ENCODE measurements at regions not wholly inside any gene's neighbourhood (a gene's known extent, or its start where the extent isn't known, plus 50 kb on each side); places are given as distances from the start of the nearest gene placed in this dataset.

- WGBS = 100% methylated on average over 1 of the region's 3 CpGs
- Histone ChIP-seq H3K4me3 (ENCODE audit: low read length) (no peak overlapping the region), H3K27ac (ENCODE audit: low read depth, low read length) (no peak overlapping the region), H3K9ac (ENCODE audit: low read depth, low read length) (no peak overlapping the region), H3K36me3 (ENCODE audit: insufficient read depth, low read length) (no peaks in the 10 kb centered on the region), H3K27me3 (ENCODE audit: insufficient read depth, low read length) (no peaks in the 10 kb centered on the region), H3K9me3 (ENCODE audit: insufficient read depth, low read depth, low read length) (no peaks in the 10 kb centered on the region), H3K4me1 (ENCODE audit: insufficient read depth, low read length) (no peaks in the 10 kb centered on the region)
Observed at GRCh38 chr2:196379600-196379999, 208.2 kb upstream of the STK17B start.

GRCh38 chr2:196380098-196380497, 208.7 kb upstream of the STK17B start:
- no peak overlapping the region for H3K9ac ChIP-seq (ENCODE audit: low read depth, low read length)
- no peaks in the 10 kb centered on the region for H3K4me1 ChIP-seq (ENCODE audit: insufficient read depth, low read length)
- H3K36me3 ChIP-seq (ENCODE audit: insufficient read depth, low read length) = no peaks in the 10 kb centered on the region
- WGBS = 100% methylated on average over 1 of the region's 1 CpG
- no peaks in the 10 kb centered on the region for H3K27me3 ChIP-seq (ENCODE audit: insufficient read depth, low read length)
- H3K4me3 ChIP-seq (ENCODE audit: low read length) = no peak overlapping the region
- no peaks in the 10 kb centered on the region for H3K9me3 ChIP-seq (ENCODE audit: insufficient read depth, low read depth, low read length)
- H3K27ac ChIP-seq (ENCODE audit: low read depth, low read length) = no peak overlapping the region

- 94% methylated on average over 3 of the region's 3 CpGs for WGBS
- Histone ChIP-seq H3K27me3 (ENCODE audit: insufficient read depth, low read length) (no peaks in the 10 kb centered on the region), H3K9me3 (ENCODE audit: insufficient read depth, low read depth, low read length) (no peaks in the 10 kb centered on the region), H3K36me3 (ENCODE audit: insufficient read depth, low read length) (no peaks in the 10 kb centered on the region), H3K4me1 (ENCODE audit: insufficient read depth, low read length) (no peaks in the 10 kb centered on the region), H3K4me3 (ENCODE audit: low read length) (no peak overlapping the region), H3K9ac (ENCODE audit: low read depth, low read length) (no peak overlapping the region), H3K27ac (ENCODE audit: low read depth, low read length) (no peak overlapping the region)
Observed at GRCh38 chr2:196380575-196380974, 209.2 kb upstream of the STK17B start.

- no peak overlapping the region for H3K4me3 ChIP-seq (ENCODE audit: low read length)
- H3K27me3 ChIP-seq (ENCODE audit: insufficient read depth, low read length) = no peaks in the 10 kb centered on the region
- H3K27ac ChIP-seq (ENCODE audit: low read depth, low read length) = no peak overlapping the region
- H3K36me3 ChIP-seq (ENCODE audit: insufficient read depth, low read length) = no peaks in the 10 kb centered on the region
- no peaks in the 10 kb centered on the region for H3K4me1 ChIP-seq (ENCODE audit: insufficient read depth, low read length)
- WGBS = 100% methylated on average over 2 of the region's 3 CpGs
- H3K9ac ChIP-seq (ENCODE audit: low read depth, low read length) = no peak overlapping the region
- H3K9me3 ChIP-seq (ENCODE audit: insufficient read depth, low read depth, low read length) = no peaks in the 10 kb centered on the region
Observed at GRCh38 chr2:196381464-196381863, 210.1 kb upstream of the STK17B start.

- Histone ChIP-seq H3K27me3 (ENCODE audit: insufficient read depth, low read length) (no peaks in the 10 kb centered on the region), H3K9me3 (ENCODE audit: insufficient read depth, low read depth, low read length) (no peaks in the 10 kb centered on the region)
- 80% methylated on average over 1 of the region's 2 CpGs for WGBS
Observed at GRCh38 chr2:196383799-196384198, 212.4 kb upstream of the STK17B start.

GRCh38 chr2:196384729-196385128, 213.4 kb upstream of the STK17B start:
- Histone ChIP-seq H3K4me3 (ENCODE audit: low read length) (no peak overlapping the region), H3K9ac (ENCODE audit: low read depth, low read length) (no peak overlapping the region), H3K36me3 (ENCODE audit: insufficient read depth, low read length) (no peaks in the 10 kb centered on the region), H3K27me3 (ENCODE audit: insufficient read depth, low read length) (no peaks in the 10 kb centered on the region), H3K4me1 (ENCODE audit: insufficient read depth, low read length) (no peaks in the 10 kb centered on the region), H3K27ac (ENCODE audit: low read depth, low read length) (no peak overlapping the region), H3K9me3 (ENCODE audit: insufficient read depth, low read depth, low read length) (no peaks in the 10 kb centered on the region)
- 86% methylated on average over 1 of the region's 1 CpG for WGBS

More at GRCh38 chr2:196383799-196384198, 212.4 kb upstream of the STK17B start:
- Histone ChIP-seq H3K9ac (ENCODE audit: low read depth, low read length) (no peak overlapping the region), H3K36me3 (ENCODE audit: insufficient read depth, low read length) (no peaks in the 10 kb centered on the region), H3K27ac (ENCODE audit: low read depth, low read length) (no peak overlapping the region), H3K4me1 (ENCODE audit: insufficient read depth, low read length) (no peaks in the 10 kb centered on the region), H3K4me3 (ENCODE audit: low read length) (no peak overlapping the region)

- no peaks in the 10 kb centered on the region for H3K27me3 ChIP-seq (ENCODE audit: insufficient read depth, low read length)
- H3K36me3 ChIP-seq (ENCODE audit: insufficient read depth, low read length) = no peaks in the 10 kb centered on the region
- H3K4me1 ChIP-seq (ENCODE audit: insufficient read depth, low read length) = 0 out of 2 replicates have a peak, but pooled peaks cover 2% of the 10 kb centered on the region
- H3K9me3 ChIP-seq (ENCODE audit: insufficient read depth, low read depth, low read length) = no peaks in the 10 kb centered on the region
- no peak overlapping the region for H3K4me3 ChIP-seq (ENCODE audit: low read length)
- H3K27ac ChIP-seq (ENCODE audit: low read depth, low read length) = no peak overlapping the region
- H3K9ac ChIP-seq (ENCODE audit: low read depth, low read length) = no peak overlapping the region
Observed at GRCh38 chr2:196389670-196390069, 218.3 kb upstream of the STK17B start.

GRCh38 chr2:196390243-196391148, 219.1 kb upstream of the STK17B start:
- Histone ChIP-seq H3K4me3 (ENCODE audit: low read length) (no peak overlapping the region), H3K27ac (ENCODE audit: low read depth, low read length) (no peak overlapping the region), H3K36me3 (ENCODE audit: insufficient read depth, low read length) (no peaks in the 10 kb centered on the region), H3K27me3 (ENCODE audit: insufficient read depth, low read length) (no peaks in the 10 kb centered on the region), H3K9me3 (ENCODE audit: insufficient read depth, low read depth, low read length) (no peaks in the 10 kb centered on the region), H3K9ac (ENCODE audit: low read depth, low read length) (no peak overlapping the region), H3K4me1 (ENCODE audit: insufficient read depth, low read length) (0 out of 2 replicates have a peak, but pooled peaks cover 2% of the 10 kb centered on the region)
- WGBS = 82% methylated on average over 5 of the region's 6 CpGs

- Histone ChIP-seq H3K27me3 (ENCODE audit: insufficient read depth, low read length) (no peaks in the 10 kb centered on the region), H3K9ac (ENCODE audit: low read depth, low read length) (no peak overlapping the region), H3K36me3 (ENCODE audit: insufficient read depth, low read length) (no peaks in the 10 kb centered on the region), H3K4me1 (ENCODE audit: insufficient read depth, low read length) (0 out of 2 replicates have a peak, but pooled peaks cover 2% of the 10 kb centered on the region), H3K9me3 (ENCODE audit: insufficient read depth, low read depth, low read length) (no peaks in the 10 kb centered on the region), H3K27ac (ENCODE audit: low read depth, low read length) (no peak overlapping the region), H3K4me3 (ENCODE audit: low read length) (no peak overlapping the region)
- WGBS = 95% methylated on average over 1 of the region's 1 CpG
Observed at GRCh38 chr2:196391149-196391479, 219.7 kb upstream of the STK17B start.

- WGBS = 50% methylated on average over 1 of the region's 1 CpG
Observed at GRCh38 chr2:196399096-196399495, 227.7 kb upstream of the STK17B start.

GRCh38 chr2:196399722-196400691, 228.6 kb upstream of the STK17B start:
- Histone ChIP-seq H3K9me3 (ENCODE audit: insufficient read depth, low read depth, low read length) (no peaks in the 10 kb centered on the region), H3K9ac (ENCODE audit: low read depth, low read length) (no peak overlapping the region), H3K4me3 (ENCODE audit: low read length) (no peak overlapping the region), H3K36me3 (ENCODE audit: insufficient read depth, low read length) (no peaks in the 10 kb centered on the region), H3K27me3 (ENCODE audit: insufficient read depth, low read length) (no peaks in the 10 kb centered on the region), H3K4me1 (ENCODE audit: insufficient read depth, low read length) (peaks cover 8% of the 10 kb centered on the region; the same call in 1 of the 2 replicates), H3K27ac (ENCODE audit: low read depth, low read length) (no peak overlapping the region)
- WGBS = 93% methylated on average over 5 of the region's 5 CpGs

More at GRCh38 chr2:196399096-196399495, 227.7 kb upstream of the STK17B start:
- Histone ChIP-seq H3K9ac (ENCODE audit: low read depth, low read length) (no peak overlapping the region), H3K4me3 (ENCODE audit: low read length) (no peak overlapping the region), H3K27me3 (ENCODE audit: insufficient read depth, low read length) (no peaks in the 10 kb centered on the region), H3K27ac (ENCODE audit: low read depth, low read length) (no peak overlapping the region), H3K36me3 (ENCODE audit: insufficient read depth, low read length) (no peaks in the 10 kb centered on the region), H3K4me1 (ENCODE audit: insufficient read depth, low read length) (peaks cover 8% of the 10 kb centered on the region; the same call in 1 of the 2 replicates), H3K9me3 (ENCODE audit: insufficient read depth, low read depth, low read length) (no peaks in the 10 kb centered on the region)
